Tongue (tissue), 1 donor: ENCODE measurements at regions not wholly inside any gene's neighbourhood (a gene's known extent, or its start where the extent isn't known, plus 50 kb on each side); places are given as distances from the start of the nearest gene placed in this dataset.

Experiments used
- DNase-seq: peaks from one replicate; pipeline ENCODE4 v3.0.0-alpha.2; 2015

GRCh38 chr20:39130627-39131026 is 168.5 kb downstream of the DHX35 start:
- no peak for DNase-seq

- DNase-seq = no peak
Observed at GRCh38 chr20:39129523-39129922, 167.4 kb downstream of the DHX35 start.

GRCh38 chr20:39124064-39124463 is 161.9 kb downstream of the DHX35 start:
- DNase-seq = no peak

- DNase-seq = no peak
Observed at GRCh38 chr20:39123185-39123557, 161.0 kb downstream of the DHX35 start.

- peak; percentile 9 for DNase-seq
Observed at GRCh38 chr20:39117491-39117890, 155.3 kb downstream of the DHX35 start.

- no peak for DNase-seq
Observed at GRCh38 chr20:39116020-39116419, 153.9 kb downstream of the DHX35 start.

GRCh38 chr20:39112178-39112743 is 150.1 kb downstream of the DHX35 start:
- peak; percentile 67 for DNase-seq

- DNase-seq = no peak
Observed at GRCh38 chr20:39111359-39112177, 149.4 kb downstream of the DHX35 start.

GRCh38 chr20:39110819-39111136 is 148.6 kb downstream of the DHX35 start:
- no peak for DNase-seq

- DNase-seq = no peak
Observed at GRCh38 chr20:39109933-39110818, 148.0 kb downstream of the DHX35 start.

GRCh38 chr20:39108746-39109145 is 146.6 kb downstream of the DHX35 start:
- DNase-seq = no peak

- no peak for DNase-seq
Observed at GRCh38 chr20:39107741-39108140, 145.6 kb downstream of the DHX35 start.

GRCh38 chr20:39106791-39107190 is 144.6 kb downstream of the DHX35 start:
- no peak for DNase-seq

GRCh38 chr20:39105551-39105950 is 143.4 kb downstream of the DHX35 start:
- no peak for DNase-seq

GRCh38 chr20:39103732-39104131 is 141.6 kb downstream of the DHX35 start:
- DNase-seq = no peak

GRCh38 chr20:39103305-39103704 is 141.2 kb downstream of the DHX35 start:
- DNase-seq = no peak

- no peak for DNase-seq
Observed at GRCh38 chr20:39101895-39102294, 139.8 kb downstream of the DHX35 start.

GRCh38 chr20:39100691-39101090 is 138.5 kb downstream of the DHX35 start:
- DNase-seq = no peak

- DNase-seq = no peak
Observed at GRCh38 chr20:39097889-39098288, 135.7 kb downstream of the DHX35 start.

GRCh38 chr20:39095870-39096269 is 133.7 kb downstream of the DHX35 start:
- no peak for DNase-seq

GRCh38 chr20:39094391-39094790 is 132.2 kb downstream of the DHX35 start:
- no peak for DNase-seq

- no peak for DNase-seq
Observed at GRCh38 chr20:39092733-39093410, 130.7 kb downstream of the DHX35 start.

- DNase-seq = no peak
Observed at GRCh38 chr20:39090906-39091305, 128.8 kb downstream of the DHX35 start.
